ENCODE measurements at regions not wholly inside any gene's neighbourhood (a gene's known extent, or its start where the extent isn't known, plus 50 kb on each side); places are given as distances from the start of the nearest gene placed in this dataset.

DNA sequence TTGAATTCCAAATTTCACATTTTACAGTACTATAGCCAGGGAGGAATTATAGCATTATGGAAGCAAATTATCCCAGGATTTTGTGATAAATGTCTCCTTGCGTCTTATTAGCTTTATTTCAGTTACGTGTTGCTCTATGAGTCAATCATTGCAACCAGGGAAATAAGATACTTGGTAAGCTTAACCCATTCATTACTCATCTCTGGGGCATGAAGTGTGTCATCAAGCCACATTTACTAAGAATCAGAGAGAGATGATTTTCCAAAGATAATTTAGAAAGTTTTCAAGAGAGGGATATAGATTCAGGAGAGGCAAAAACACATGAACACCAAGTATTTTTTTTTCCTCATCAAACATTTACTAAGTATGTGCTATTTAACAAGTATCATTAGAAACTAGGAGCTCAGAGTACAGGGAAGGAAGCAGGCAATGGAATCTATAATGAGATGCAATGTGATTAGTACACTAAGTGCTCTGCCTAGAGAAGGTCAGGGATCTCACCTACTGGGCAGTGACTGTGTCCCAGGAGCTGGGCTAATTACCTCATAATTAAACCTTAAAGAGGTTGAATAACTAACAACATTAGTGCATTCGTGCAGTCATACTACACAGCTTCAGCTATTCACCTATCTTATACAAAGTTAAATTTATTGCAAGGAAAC lies 217.8 kb upstream of the NXPH2 start:
- H3K4me3 ChIP-seq (ENCODE audit: low read depth, low read length) = no peak overlapping the region
- TF ChIP-seq CTCF (IDR thresholded peaks at IDR 0.05; ENCODE audit: insufficient read depth, low read length, missing control alignments) = no peak
- ChIA-PET POLR2A (no interaction called here), CTCF (no interaction called here)
- no peak for DNase-seq (ENCODE audit: low read depth, low spot score)

GRCh38 chr2:138997346-138997745 lies 217.2 kb upstream of the NXPH2 start:
- POLR2A ChIA-PET = no interaction called here
- CTCF ChIA-PET = no interaction called here
- H3K4me3 ChIP-seq (ENCODE audit: low read depth, low read length) = no peak overlapping the region
- DNase-seq (ENCODE audit: low read depth, low spot score) = no peak
- TF ChIP-seq CTCF (IDR thresholded peaks at IDR 0.05; ENCODE audit: insufficient read depth, low read length, missing control alignments) = no peak

DNA sequence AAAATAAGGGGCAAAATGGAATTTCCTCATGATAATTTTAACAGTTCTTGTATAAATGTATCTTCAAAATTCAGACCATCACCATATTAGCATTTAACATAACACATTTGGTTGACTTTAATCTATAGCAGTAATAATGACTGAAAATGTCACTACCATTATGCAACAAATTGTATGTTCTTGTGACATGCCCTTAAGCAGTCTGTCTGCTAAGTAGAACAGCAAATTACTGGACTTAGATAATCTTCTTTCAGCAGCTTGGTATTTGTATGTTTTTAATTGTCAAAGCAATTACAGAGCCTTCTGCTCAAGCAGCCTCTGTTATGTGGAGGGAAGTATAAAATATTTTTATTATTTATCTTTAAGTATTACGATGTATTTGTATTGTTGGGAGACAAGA lies 214.3 kb upstream of the NXPH2 start:
- no peak for DNase-seq (ENCODE audit: low read depth, low spot score)
- H3K4me3 ChIP-seq (ENCODE audit: low read depth, low read length) = no peak overlapping the region
- ChIA-PET POLR2A (no interaction called here), CTCF (no interaction called here)
- TF ChIP-seq CTCF (IDR thresholded peaks at IDR 0.05; ENCODE audit: insufficient read depth, low read length, missing control alignments) = no peak

- no peak for TF ChIP-seq CTCF (IDR thresholded peaks at IDR 0.05; ENCODE audit: insufficient read depth, low read length, missing control alignments)
- POLR2A ChIA-PET = no interaction called here
- CTCF ChIA-PET = no interaction called here
- no peak overlapping the region for H3K4me3 ChIP-seq (ENCODE audit: low read depth, low read length)
- DNase-seq (ENCODE audit: low read depth, low spot score) = no peak
Observed at GRCh38 chr2:138985881-138986280, 205.7 kb upstream of the NXPH2 start.

- no peak overlapping the region for H3K4me3 ChIP-seq (ENCODE audit: low read depth, low read length)
- no peak for TF ChIP-seq CTCF (IDR thresholded peaks at IDR 0.05; ENCODE audit: insufficient read depth, low read length, missing control alignments)
- ChIA-PET POLR2A (no interaction called here), CTCF (no interaction called here)
- DNase-seq (ENCODE audit: low read depth, low spot score) = no peak
Observed at GRCh38 chr2:138979131-138979785, 199.1 kb upstream of the NXPH2 start.

DNA sequence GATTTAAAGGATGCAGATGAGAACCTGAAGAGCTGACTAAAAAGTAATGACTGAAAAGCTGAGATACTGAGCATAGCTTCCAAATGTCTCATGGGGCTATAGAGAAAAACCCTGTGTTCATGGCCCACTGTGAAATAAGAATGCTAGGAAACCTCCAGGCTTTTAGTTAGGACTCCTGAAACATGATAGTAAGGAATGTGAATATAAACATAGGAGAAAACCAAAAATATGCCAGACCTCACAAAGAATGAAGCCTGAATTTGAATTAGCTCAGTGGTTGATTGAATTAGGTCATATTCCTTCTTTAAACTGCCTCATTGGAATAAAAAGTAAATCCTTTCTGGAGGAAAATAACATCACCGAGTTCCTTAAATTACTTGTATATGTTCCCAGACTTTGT lies 194.5 kb upstream of the NXPH2 start:
- ChIA-PET CTCF (no interaction called here), POLR2A (no interaction called here)
- TF ChIP-seq CTCF (IDR thresholded peaks at IDR 0.05; ENCODE audit: insufficient read depth, low read length, missing control alignments) = no peak
- no peak overlapping the region for H3K4me3 ChIP-seq (ENCODE audit: low read depth, low read length)
- peak; percentile 47 for DNase-seq (ENCODE audit: low read depth, low spot score)

Measured in AG04449 (cell line).